ENCODE measurements at regions not wholly inside any gene's neighbourhood (a gene's known extent, or its start where the extent isn't known, plus 50 kb on each side); places are given as distances from the start of the nearest gene placed in this dataset.

DNA sequence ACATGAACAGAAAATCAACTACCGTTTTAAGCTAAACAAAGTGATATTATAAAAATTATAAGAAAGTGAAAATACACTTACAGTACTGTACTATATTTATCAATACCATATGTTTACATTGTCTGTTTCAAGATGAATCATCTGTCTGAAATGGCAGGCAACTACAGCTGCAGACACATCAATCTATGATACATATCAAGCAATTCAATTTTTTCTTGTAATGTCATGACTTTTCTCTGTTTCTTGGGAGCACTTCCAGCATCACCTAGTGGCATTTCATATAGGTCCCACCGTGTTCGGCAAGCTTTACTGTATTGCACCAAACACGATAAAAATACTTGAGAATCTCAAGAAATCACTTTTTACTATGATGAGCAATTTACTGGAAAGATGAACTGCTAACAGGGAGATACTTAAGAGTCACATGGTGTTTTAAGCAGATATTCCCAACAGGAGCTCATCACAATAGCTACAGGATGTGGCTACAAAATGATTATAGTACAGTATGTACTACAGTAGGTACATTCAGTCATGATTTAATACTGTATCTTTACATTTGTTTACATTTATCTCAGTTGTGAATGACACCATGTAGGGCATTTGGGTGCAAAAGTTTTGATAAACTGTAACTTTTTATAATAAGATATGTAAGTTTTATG, 207.4 kb downstream of the ADAM29 start:
- DNase-seq (ENCODE audit: low read depth, low spot score): no peak

DNA sequence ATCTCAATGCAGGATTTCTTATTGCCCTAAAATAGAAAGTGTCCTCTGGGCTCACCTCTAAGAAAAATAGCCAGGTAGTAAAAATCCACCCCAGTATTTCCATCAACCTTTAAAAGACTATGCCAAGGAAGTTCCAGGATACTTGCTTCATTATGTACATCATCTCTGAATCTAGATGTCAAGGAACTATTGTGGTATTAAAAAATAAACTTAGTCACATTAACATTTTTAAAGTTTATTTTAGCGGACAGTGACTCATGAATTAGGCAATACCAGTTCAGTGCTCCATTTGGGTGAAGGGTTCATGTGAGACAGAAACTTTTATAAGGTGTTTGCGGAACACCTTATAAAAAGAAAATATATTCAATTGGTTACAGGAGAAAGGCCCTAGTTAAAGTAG, 209.2 kb downstream of the ADAM29 start:
- peak; percentile 1 for DNase-seq (ENCODE audit: low read depth, low spot score)

DNA sequence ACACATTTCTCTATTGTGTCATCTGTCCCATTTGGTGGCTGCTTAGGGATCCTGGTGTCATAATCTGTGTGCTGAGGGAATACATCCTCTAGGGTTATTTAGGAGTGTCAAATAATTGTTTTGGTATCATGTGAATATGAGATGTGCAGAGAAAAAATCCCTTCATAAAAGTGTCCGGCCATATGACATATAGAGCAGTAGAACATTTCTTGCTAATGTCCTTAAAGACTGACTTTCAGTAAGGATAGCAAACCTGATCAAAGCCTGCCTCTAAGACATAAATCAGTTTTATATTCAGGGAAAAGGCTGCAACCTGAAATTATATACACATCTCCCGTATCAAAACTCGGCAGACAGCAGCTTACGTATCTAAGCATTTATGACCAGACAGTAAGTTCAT, 211.6 kb downstream of the ADAM29 start:
- DNase-seq (ENCODE audit: low read depth, low spot score): no peak

DNA sequence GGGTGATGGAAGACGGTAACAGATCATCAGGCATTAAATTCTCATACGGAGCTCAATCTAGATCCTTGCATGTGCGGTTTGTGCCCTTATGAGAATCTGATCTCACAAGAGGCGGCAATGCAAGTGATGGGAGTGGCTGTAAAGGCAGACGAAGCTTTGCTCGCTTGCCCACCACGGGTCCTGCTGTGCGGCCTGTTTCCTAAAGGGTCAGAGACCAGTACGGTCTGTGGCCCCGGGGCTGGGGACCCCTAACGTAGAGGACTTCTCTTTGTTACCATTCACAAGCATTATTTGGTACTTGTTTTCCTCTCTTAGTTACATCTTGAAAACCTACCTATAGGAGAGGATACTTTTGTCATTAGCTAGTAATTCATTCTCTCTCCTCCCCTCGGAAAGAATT, 221.0 kb downstream of the ADAM29 start:
- no peak for DNase-seq (ENCODE audit: low read depth, low spot score)

DNA sequence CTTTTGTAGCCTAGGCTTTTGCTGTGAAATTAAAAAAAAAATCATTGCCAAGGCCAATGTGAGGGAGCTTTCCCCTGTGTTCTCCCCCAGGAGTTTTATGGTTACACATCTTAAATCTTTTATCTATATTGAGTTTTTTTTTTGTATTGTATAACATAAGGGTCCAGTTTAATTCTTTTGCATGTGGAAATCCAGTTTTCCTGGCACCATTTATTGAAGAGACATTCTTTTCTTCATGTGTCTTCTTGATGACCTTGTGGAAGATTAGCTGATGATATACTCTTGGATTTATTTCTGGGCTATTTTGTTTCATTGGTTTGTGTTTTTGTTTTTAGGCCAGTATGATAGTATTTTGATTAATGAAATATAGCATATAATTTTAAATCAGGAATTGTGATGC, 225.0 kb downstream of the ADAM29 start:
- DNase-seq (ENCODE audit: low read depth, low spot score): no peak

DNA sequence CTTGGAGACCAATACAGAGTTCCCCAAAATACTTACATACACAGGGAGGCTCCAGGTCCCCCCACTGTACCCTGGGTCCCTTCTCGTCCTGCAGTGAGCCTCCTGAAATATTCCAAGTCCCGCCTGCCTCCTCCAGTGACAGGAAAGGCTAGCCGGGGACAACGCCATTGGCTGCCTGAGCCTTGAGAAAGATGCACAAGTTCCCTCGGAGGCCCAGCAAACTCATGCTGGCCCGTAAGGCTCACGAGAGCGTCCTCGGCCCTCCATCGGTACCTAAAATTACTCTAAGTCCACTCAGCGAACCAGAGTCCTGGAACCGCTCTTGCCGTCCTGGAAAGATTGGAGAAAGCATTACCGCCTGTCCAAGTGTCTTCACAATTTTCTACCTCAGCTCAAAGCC, 228.6 kb downstream of the ADAM29 start:
- DNase-seq (ENCODE audit: low read depth, low spot score): no peak

DNA sequence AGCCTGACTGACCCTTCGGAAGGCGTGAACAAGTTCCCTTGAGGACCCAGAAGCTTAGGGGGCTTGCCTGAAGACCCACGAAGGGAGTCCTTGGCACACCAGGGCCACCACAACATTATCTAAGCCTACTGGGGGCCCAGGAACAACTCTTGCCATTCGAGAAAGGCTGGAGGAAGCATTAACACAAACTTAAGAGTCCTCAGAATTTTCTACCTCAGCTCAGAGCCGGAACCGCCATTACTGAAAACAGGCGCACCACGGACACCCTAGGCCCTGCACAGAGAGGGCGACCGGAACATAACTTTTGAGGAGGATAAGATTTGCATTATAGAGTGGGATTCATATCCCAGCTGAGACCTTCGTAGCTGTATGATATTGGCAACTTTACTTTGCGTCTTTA, 229.1 kb downstream of the ADAM29 start:
- no peak for DNase-seq (ENCODE audit: low read depth, low spot score)

DNA sequence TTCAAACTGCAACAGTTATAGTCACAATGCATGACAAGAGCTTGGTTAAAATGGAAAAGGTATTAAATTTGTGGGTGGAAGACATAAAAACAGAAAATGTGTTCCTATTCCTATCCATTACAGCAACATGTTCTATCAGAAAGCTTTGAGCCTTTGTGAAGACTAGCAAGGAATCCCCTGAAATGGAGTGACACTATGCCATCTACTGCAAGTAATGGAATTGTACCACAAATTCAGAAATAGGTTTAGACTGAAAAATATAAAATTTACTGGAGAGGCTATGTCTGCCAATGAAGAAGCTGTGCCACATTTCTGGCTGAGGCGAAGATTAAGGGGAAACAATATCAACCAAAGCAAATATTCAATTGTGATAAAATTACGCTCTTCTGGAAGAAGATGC, 247.9 kb downstream of the ADAM29 start:
- no peak for DNase-seq (ENCODE audit: low read depth, low spot score)

DNA sequence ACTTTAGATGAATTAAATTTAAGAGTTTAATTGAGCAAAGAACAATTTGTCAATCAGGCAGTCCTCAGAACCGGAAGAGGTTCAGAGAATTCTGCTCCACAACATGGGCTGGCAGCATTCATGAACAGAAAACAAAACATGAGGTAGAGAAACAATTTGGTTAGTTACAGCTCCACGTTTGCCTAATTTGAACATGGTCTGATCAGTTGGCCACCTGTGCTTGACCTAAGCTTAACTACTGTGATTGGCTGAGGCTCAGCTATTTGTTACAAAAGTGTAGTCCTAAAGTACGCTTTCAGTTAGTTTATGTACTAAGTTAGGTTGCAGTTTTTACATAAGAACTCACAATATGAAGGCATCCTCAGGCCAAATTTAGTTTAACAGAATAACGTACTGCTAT, 258.6 kb downstream of the ADAM29 start:
- peak; percentile 2 for DNase-seq (ENCODE audit: low read depth, low spot score)

DNA sequence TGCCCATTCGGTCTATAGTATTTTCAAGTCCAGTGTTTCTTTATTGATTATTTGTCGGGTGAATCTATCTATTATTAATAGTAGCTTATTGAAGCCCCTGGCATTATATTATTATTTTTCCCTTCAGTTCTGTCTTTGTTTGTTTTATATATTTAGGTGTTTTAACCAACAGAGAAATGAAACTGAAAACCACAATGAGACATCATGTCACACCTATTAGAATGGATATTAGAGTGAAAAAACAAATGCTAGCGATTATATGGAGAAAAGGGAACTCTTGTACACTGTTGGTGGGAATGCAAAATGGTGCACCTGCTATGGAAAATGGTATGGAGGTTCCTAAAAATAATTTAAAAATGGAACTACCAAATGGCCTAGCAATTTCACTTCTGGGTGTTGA, 272.5 kb downstream of the ADAM29 start:
- no peak for DNase-seq (ENCODE audit: low read depth, low spot score)

DNA sequence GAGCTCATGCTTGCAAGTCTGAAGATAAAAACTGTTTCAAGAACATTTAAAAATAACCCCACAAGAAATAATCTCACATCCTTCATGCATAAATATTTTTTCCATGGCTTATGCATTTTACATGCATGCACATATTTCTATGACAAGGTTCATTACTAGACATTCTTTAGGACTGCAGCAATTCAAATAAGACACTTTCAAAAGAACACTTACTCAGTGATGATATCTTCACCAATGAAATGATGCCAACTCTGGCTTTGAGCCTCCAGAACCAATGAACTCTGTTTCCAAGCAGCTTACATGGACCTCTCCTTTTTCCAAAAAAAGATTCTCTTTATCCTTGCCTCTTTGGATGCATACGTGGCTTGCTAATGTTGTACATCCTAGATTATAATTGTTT, 279.9 kb downstream of the ADAM29 start:
- DNase-seq (ENCODE audit: low read depth, low spot score): no peak

DNA sequence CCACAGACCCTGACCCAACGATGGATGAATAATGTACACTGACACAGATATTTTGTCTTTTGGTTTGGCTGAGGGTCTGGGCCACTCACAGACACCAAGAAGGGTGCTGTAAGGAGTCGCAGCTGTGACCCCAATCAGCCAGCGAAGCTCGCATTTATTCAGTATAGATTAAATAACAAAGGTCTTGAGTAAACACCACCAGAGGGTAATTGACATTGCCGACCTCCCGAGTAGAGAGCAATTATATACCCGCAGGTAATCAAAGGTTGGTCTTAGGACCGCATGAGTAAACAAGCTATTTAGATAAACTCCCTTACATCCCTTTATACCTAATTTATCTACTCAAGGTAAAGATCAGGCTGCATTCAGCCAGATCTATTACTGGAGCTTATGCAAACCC, 297.1 kb downstream of the ADAM29 start:
- no peak for DNase-seq (ENCODE audit: low read depth, low spot score)

DNA sequence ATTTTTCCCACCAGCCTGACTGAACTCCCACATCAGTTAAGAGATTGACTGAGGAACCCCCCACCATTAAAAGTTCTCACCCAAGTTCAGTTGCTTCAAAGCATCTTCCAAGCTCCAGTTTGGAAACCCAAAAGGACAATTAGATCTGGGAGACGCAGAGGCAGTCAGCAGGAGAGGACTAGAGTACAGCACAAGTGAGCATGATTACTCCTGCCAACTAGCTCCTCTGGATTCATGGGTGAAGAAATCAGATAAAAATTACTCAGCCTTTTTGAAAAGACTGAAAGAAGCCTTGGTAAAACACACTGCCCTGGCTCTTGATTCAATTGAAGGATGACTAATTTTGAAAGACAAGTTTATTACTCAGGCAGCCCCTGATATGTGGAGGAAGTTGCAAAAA, 297.5 kb downstream of the ADAM29 start:
- no peak for DNase-seq (ENCODE audit: low read depth, low spot score)

DNA sequence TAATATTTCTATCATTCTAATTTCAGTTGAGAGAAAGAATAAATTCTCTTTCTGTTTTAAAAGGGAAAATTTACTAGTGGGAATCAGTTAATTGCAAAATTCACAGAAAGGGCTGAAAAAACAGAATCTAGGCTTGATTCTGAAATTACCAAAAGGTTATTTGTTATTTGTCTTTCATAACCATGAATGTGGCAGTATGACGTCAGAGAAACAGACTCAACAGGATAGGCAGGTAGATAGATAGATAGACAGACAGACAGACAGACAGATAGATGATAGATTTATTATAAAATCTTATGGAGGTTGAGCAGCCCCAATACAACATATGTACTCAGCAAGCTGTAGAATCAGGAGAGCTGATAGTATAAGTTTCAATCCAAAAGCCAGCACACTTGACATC, 311.0 kb downstream of the ADAM29 start:
- DNase-seq (ENCODE audit: low read depth, low spot score): no peak

DNA sequence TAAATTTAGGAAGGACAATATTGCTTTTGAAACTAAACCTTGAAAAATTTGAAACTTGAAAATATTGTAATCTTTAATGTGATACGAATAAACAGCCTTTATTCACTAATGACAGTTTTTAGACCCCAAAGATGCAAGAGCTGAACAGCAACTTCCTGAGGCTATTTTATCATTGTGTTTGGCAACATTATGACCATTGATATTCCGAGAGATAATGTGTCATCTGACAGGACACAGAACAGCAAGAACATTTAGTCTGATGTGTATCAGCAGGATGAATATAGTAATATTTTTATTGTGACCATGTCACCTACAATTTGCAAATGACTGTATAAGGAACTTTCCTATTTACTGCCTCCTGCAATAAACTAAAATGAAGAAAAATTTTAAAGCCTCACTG, 316.0 kb downstream of the ADAM29 start:
- DNase-seq (ENCODE audit: low read depth, low spot score): no peak

DNA sequence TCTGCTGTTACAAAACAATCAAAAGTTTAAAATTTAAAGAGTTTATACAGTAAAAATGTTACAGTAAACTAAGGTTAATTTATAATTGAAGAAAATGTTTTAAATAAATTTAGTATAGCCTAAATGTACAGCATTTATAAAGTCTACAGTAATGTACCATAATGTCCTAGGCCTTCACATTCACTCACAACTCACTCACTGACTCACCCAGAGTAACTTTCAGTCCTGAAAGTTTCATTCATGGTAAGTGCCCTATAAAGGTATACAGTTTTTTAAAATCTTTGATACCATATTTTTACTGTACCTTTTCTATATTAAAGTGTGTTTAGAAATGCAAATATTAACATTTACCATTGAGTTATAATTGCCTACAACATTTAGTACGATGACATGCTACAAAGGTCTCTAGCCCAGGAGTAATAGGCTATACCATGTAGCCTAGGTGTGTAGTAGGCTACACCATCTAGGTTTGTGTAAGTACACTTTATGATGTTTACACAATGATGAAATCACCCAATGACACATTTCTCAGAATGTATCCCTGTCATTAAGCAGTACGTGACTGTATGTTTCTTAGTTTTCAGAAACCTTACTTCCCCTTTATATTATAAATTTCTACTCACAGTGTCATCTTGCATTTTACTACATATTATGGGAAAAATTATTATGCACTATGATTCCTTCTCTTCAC, 320.8 kb downstream of the ADAM29 start:
- no peak for DNase-seq (ENCODE audit: low read depth, low spot score)

DNA sequence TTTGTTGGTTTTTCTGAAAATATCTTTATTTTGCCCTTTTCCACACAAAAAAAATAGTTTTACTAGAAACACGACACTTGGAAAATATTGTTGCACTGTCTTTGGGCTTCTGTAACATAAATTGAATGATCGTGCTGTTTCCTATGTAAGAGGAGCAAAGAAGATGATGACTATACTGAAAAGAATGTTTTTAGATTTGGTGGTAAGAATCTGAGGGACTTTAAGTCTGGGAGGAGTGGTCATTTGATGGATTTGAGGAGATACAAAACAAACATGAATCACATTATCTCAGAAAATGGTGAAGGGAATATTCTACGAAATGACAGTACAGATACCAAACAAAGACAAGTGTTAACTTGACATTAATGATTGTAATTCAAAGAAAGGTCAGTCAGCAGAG, 328.8 kb downstream of the ADAM29 start:
- DNase-seq (ENCODE audit: low read depth, low spot score): peak; percentile 22

DNA sequence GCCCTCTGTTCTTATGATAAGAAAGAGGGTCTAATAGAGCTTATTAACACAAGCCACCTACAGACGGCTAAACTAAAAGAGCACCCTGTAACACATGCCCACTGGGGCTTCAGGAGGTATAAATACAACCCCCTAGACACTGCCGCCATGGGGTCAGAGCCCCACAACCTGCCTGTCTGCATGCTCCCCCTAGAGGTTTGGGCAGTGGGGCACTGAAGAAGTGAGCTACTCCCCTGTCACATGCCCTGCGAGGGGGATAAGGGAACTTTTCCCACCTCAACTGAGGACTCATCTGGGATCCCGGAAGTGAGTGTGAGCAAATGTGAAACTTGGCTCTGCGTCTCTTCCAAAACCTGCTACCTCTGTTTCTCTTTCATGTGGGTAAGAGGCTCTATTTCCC, 334.5 kb downstream of the ADAM29 start:
- DNase-seq (ENCODE audit: low read depth, low spot score): no peak

DNA sequence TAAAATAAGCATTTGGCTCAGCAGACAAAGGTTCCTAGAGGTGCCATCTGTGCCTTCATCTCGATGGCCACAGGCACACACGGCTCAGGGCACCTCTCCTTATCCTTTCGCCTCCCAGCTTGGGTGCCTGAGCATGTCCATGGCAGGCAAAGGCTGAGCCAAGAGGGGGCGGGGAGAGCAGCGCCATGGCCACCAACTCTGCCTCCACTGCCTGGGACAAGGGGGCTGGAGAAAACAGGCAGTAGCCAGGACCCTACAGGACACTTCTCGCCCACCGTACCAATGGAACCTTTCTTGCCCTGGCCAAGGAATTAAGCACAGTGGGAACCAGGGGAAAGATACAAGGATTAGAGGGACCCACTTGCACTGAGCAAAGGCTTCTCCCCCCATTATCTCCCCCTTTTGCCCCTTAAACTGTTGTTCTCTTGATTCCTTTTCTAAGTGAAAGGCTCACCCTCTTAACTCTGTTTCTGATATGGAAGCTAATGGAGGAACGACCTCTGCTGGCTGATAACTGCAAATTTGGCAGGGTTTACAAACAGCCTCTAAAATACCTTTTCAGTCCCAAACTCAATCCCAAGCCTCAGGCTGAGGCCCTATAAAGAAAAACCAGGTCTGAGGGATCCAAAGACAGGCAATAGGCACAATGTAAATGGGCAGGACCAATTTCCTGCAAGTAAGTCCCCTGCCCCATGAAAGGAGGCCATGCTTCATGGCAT, 335.2 kb downstream of the ADAM29 start:
- DNase-seq (ENCODE audit: low read depth, low spot score): no peak

DNA sequence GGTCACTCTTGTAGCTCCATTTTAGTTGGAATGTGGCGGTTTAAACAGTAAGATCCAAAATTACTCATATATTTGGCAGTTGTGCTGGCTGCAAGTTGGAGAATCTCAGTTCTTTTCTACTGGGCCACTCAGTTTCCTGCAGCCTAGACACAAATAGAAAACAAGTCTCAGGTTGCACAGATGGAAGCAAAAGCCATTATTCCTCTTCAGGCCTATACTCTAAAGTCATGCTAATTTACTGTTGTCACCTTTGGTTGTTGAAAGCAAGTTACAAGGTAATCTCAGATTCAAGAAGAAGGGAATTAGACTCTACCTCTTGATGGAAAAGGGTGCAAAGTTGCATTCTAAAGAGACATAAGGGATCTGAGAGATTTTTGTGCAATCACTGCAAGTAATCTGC, 345.4 kb downstream of the ADAM29 start:
- peak; percentile 2 for DNase-seq (ENCODE audit: low read depth, low spot score)

DNA sequence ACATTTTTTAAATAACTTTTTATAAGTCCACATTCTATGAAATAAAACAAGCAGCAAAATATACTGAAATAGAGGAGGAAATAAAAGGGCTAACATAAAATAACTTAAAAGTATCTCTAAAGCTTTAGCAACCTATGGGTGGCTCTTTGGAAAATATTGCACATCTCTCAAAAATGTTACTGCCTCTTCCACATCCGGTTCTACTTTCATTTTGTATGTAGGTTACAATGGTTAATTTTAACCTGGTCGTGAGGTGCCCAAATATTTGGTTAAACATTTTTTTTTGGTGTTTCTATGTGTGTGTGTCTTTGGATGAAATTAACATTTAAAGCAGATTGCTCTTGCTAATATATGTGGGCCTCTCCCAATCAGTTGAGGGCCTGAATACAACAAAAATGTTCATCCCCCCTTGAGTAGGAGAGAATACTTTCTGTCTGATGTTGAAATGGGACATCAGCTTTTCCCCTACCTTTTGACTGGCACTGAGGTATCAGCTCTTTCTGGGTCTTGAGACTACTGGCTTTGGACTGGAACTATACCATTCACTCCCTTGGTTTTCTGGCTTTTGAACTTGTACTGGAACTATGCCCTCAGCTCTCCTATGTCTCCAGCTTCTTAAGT, 353.0 kb downstream of the ADAM29 start:
- no peak for DNase-seq (ENCODE audit: low read depth, low spot score)

DNA sequence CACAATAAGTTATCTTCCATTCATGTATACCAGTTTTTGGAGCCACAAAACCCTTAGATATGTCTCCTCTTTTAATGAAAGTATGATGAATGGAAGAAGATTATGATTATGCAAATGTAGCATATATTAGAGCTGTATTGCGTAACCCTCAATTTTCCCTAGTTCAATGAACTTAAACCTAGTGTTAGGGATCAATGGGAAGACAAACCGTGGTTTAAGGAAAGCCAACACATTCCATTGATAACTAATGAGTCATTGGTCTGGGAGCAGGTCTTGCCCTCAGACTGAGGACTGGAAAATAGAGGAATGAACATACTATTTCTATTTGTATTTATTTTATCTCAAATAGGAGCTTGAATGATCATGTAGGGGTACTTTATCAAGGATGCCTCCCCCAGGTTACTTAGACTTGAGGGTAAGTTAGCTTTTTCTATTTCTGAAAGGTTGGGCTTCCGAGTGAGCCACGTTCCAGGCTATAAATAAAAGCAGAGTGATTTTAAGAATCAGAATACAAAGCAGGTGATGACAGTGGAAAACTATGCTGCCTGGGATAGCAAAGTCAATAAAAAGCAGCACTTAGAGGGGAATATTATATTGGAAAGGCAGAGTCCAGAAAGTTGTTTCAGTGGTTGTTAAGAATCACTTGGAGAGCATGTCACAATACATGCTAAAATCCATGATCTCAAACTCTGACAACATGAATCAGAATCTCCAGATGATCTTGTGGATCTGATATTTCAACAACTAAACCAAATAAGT, 356.0 kb downstream of the ADAM29 start:
- DNase-seq (ENCODE audit: low read depth, low spot score): peak; percentile 61
